ENCODE measurements at regions not wholly inside any gene's neighbourhood (a gene's known extent, or its start where the extent isn't known, plus 50 kb on each side); places are given as distances from the start of the nearest gene placed in this dataset.

GRCh38 chr21:24861471-24861870 lies 745.8 kb downstream of the MRPL39 start:
- TF ChIP-seq EZH2phosphoT487 (IDR thresholded peaks at IDR 0.05; ENCODE audit: low read length) (no peak), EZH2 (optimal IDR thresholded peaks at IDR 0.05; ENCODE audit: low read depth, low read length) (no peak)
